Effector memory CD4-positive, alpha-beta T cell (primary cell): ENCODE measurements at regions not wholly inside any gene's neighbourhood (a gene's known extent, or its start where the extent isn't known, plus 50 kb on each side); places are given as distances from the start of the nearest gene placed in this dataset.

ENCODE experiments used
- DNase-seq, 3 donors: peaks; one replicate each; pipeline ENCODE4 v3.0.0-alpha.2; 2020
- H3K27ac ChIP-seq: 2 replicates; pipeline ENCODE4 v1.7.0; 2013; ENCODE audit warnings: mild to moderate bottlenecking, low read length, moderate library complexity; ENCODE audit not compliant: insufficient read depth, poor library complexity, severe bottlenecking
- H3K27me3 ChIP-seq: replicated peaks from 2 replicates; pipeline ENCODE4 v1.7.0; 2013; ENCODE audit warnings: mild to moderate bottlenecking, low read length; ENCODE audit not compliant: insufficient read depth, control insufficient read depth, poor library complexity, severe bottlenecking
- H3K36me3 ChIP-seq: 2 replicates; pipeline ENCODE4 v1.7.0; 2013; ENCODE audit warnings: mild to moderate bottlenecking, low read length, moderate library complexity; ENCODE audit not compliant: control insufficient read depth, insufficient read depth
- H3K4me1 ChIP-seq: 2 replicates; pipeline ENCODE4 v1.7.0; 2013; ENCODE audit warnings: low read length, mild to moderate bottlenecking; ENCODE audit not compliant: control insufficient read depth, insufficient read depth, poor library complexity, severe bottlenecking
- H3K4me3 ChIP-seq: 2 replicates; pipeline ENCODE4 v1.7.0; 2013; ENCODE audit warnings: low read length, low read depth, mild to moderate bottlenecking; ENCODE audit not compliant: insufficient read depth, poor library complexity, severe bottlenecking
- H3K9me3 ChIP-seq: 2 replicates; pipeline ENCODE4 v1.7.0; 2013; ENCODE audit warnings: mild to moderate bottlenecking, low read length, moderate library complexity; ENCODE audit not compliant: control insufficient read depth

- Histone ChIP-seq H3K4me3 (no peak overlapping the region), H3K9me3 (peaks cover 4% of the 10 kb centered on the region), H3K27me3 (no peaks in the 10 kb centered on the region), H3K36me3 (no peaks in the 10 kb centered on the region), H3K27ac (no peak overlapping the region), H3K4me1 (no peaks in the 10 kb centered on the region)
- no peak for DNase-seq
Observed at GRCh38 chr5:82905986-82906385, 171.2 kb downstream of the TMEM167A start.

GRCh38 chr5:82901281-82901888, 175.8 kb downstream of the TMEM167A start:
- no peaks in the 10 kb centered on the region for H3K27me3 ChIP-seq
- no peak overlapping the region for H3K27ac ChIP-seq
- peaks cover 4% of the 10 kb centered on the region for H3K9me3 ChIP-seq
- no peak overlapping the region for H3K4me3 ChIP-seq
- H3K36me3 ChIP-seq, result no peaks in the 10 kb centered on the region
- H3K4me1 ChIP-seq, result no peaks in the 10 kb centered on the region
- no peak for DNase-seq

- no peak for DNase-seq
- H3K36me3 ChIP-seq, result no peaks in the 10 kb centered on the region
Observed at GRCh38 chr5:82894716-82895115, 182.5 kb downstream of the TMEM167A start.

GRCh38 chr5:82889088-82889487, 188.1 kb downstream of the TMEM167A start:
- H3K4me1 ChIP-seq, result no peaks in the 10 kb centered on the region
- H3K36me3 ChIP-seq, result no peaks in the 10 kb centered on the region
- DNase-seq, result no peak
- H3K4me3 ChIP-seq, result no peak overlapping the region
- H3K9me3 ChIP-seq, result no peaks in the 10 kb centered on the region
- H3K27ac ChIP-seq, result no peak overlapping the region
- peaks cover 2% of the 10 kb centered on the region for H3K27me3 ChIP-seq

More at GRCh38 chr5:82894716-82895115, 182.5 kb downstream of the TMEM167A start:
- no peaks in the 10 kb centered on the region for H3K9me3 ChIP-seq
- peaks cover 2% of the 10 kb centered on the region for H3K27me3 ChIP-seq
- H3K27ac ChIP-seq, result no peak overlapping the region
- H3K4me1 ChIP-seq, result no peaks in the 10 kb centered on the region
- no peak overlapping the region for H3K4me3 ChIP-seq

GRCh38 chr5:82886911-82887310, 190.3 kb downstream of the TMEM167A start:
- H3K27me3 ChIP-seq, result no peaks in the 10 kb centered on the region
- DNase-seq, result no peak
- H3K4me1 ChIP-seq, result no peaks in the 10 kb centered on the region
- H3K9me3 ChIP-seq, result no peaks in the 10 kb centered on the region
- H3K4me3 ChIP-seq, result no peak overlapping the region
- H3K27ac ChIP-seq, result no peak overlapping the region
- no peaks in the 10 kb centered on the region for H3K36me3 ChIP-seq

GRCh38 chr5:82885627-82886389, 191.4 kb downstream of the TMEM167A start:
- Histone ChIP-seq H3K36me3 (no peaks in the 10 kb centered on the region), H3K9me3 (no peaks in the 10 kb centered on the region), H3K27me3 (no peaks in the 10 kb centered on the region), H3K27ac (no peak overlapping the region), H3K4me1 (no peaks in the 10 kb centered on the region), H3K4me3 (no peak overlapping the region)
- no peak for DNase-seq

GRCh38 chr5:82884821-82885471, 192.2 kb downstream of the TMEM167A start:
- no peaks in the 10 kb centered on the region for H3K27me3 ChIP-seq
- H3K27ac ChIP-seq, result no peak overlapping the region
- H3K4me3 ChIP-seq, result no peak overlapping the region
- no peaks in the 10 kb centered on the region for H3K4me1 ChIP-seq
- DNase-seq, result no peak
- no peaks in the 10 kb centered on the region for H3K36me3 ChIP-seq
- H3K9me3 ChIP-seq, result peaks cover 3% of the 10 kb centered on the region

- no peak overlapping the region for H3K27ac ChIP-seq
- H3K36me3 ChIP-seq, result no peaks in the 10 kb centered on the region
- DNase-seq, result no peak
- H3K4me1 ChIP-seq, result no peaks in the 10 kb centered on the region
- H3K27me3 ChIP-seq, result no peaks in the 10 kb centered on the region
- H3K9me3 ChIP-seq, result peaks cover 10% of the 10 kb centered on the region
- no peak overlapping the region for H3K4me3 ChIP-seq
Observed at GRCh38 chr5:82882316-82882715, 194.9 kb downstream of the TMEM167A start.

GRCh38 chr5:82881571-82882174, 195.5 kb downstream of the TMEM167A start:
- Histone ChIP-seq H3K27ac (no peak overlapping the region), H3K27me3 (no peaks in the 10 kb centered on the region), H3K36me3 (no peaks in the 10 kb centered on the region), H3K9me3 (peaks cover 10% of the 10 kb centered on the region), H3K4me3 (no peak overlapping the region), H3K4me1 (no peaks in the 10 kb centered on the region)
- DNase-seq, result no peak

- Histone ChIP-seq H3K9me3 (peaks cover 10% of the 10 kb centered on the region), H3K27ac (no peak overlapping the region), H3K27me3 (no peaks in the 10 kb centered on the region), H3K4me1 (no peaks in the 10 kb centered on the region), H3K36me3 (no peaks in the 10 kb centered on the region), H3K4me3 (no peak overlapping the region)
- DNase-seq, result no peak
Observed at GRCh38 chr5:82879089-82879488, 198.1 kb downstream of the TMEM167A start.
